Endothelial cell of umbilical vein (primary cell): ENCODE measurements at regions not wholly inside any gene's neighbourhood (a gene's known extent, or its start where the extent isn't known, plus 50 kb on each side); places are given as distances from the start of the nearest gene placed in this dataset.

Experiments
- CTCF ChIP-seq, 2 donors: IDR thresholded peaks; 1 replicate in 1 of 2; 2 replicates in 1 of 2; pipeline ENCODE4 v1.5.1; 2011; ENCODE audit warnings: low read length in 2 of 2, mild to moderate bottlenecking in 2 of 2, moderate library complexity in 2 of 2, control low read depth in 1 of 2, inconsistent platforms in 1 of 2, low read depth in 1 of 2; ENCODE audit not compliant: insufficient read depth in 1 of 2; ENCODE audit errors: extremely low read depth in 1 of 2
- EZH2 ChIP-seq: IDR thresholded peaks from 2 replicates; pipeline ENCODE4 v1.6.1; 2012; ENCODE audit warnings: borderline replicate concordance, low read depth, mild to moderate bottlenecking, moderate library complexity, low read length, inconsistent platforms; ENCODE audit not compliant: severe bottlenecking
- GATA2 ChIP-seq: IDR thresholded peaks from 2 replicates; pipeline ENCODE4 v1.7.0; 2011; ENCODE audit warnings: low read depth, mild to moderate bottlenecking, moderate library complexity, mixed read lengths, low read length; ENCODE audit not compliant: insufficient read length, insufficient read depth
- JUN ChIP-seq: IDR thresholded peaks from 2 replicates; pipeline ENCODE4 v1.6.1; 2011; ENCODE audit warnings: borderline replicate concordance, low read depth; ENCODE audit not compliant: insufficient read length, insufficient read depth
- MAX ChIP-seq: IDR thresholded peaks from 2 replicates; pipeline ENCODE4 v1.6.1; 2011; ENCODE audit not compliant: insufficient read depth, insufficient read length
- POLR2A ChIP-seq: IDR thresholded peaks from 2 replicates; pipeline ENCODE4 v1.6.1; 2012; ENCODE audit warnings: low read depth, mild to moderate bottlenecking, control low read depth, low read length
- POLR2AphosphoS5 ChIP-seq: IDR thresholded peaks from 2 replicates; pipeline ENCODE4 v1.6.1; 2012; ENCODE audit warnings: low read depth, mild to moderate bottlenecking, control low read depth, low read length, moderate library complexity; ENCODE audit not compliant: insufficient read depth

GRCh38 chr2:204040016-204040415 lies 103.5 kb downstream of the ICOS start:
- TF ChIP-seq CTCF (IDR thresholded peaks at IDR 0.05; ENCODE audit: extremely low read depth in 1 of 2, insufficient read depth in 1 of 2, low read depth in 1 of 2, low read length in 2 of 2): no peak
- TF ChIP-seq POLR2A: no peak
- no peak for TF ChIP-seq POLR2AphosphoS5
- no peak for TF ChIP-seq EZH2
- TF ChIP-seq MAX: no peak
- TF ChIP-seq GATA2: no peak
- no peak for TF ChIP-seq JUN
